Breast epithelium (tissue), 4 donors: ENCODE measurements at regions not wholly inside any gene's neighbourhood (a gene's known extent, or its start where the extent isn't known, plus 50 kb on each side); places are given as distances from the start of the nearest gene placed in this dataset.

Source experiments
- DNase-seq, 2 donors: peaks; one replicate each; pipeline ENCODE4 v3.0.0-alpha.2; 2019; ENCODE audit warnings: low spot score in 2 of 2
- H3K27ac ChIP-seq, 2 donors: fragments of 200-600 bp; sonication (generic) in 1 of 2; one replicate each; pipeline ENCODE4 v1.5.1; 2016 to 2019; ENCODE audit warnings: mild to moderate bottlenecking in 1 of 2
- H3K27me3 ChIP-seq, 2 donors: fragments of 200-600 bp; sonication (generic) in 1 of 2; one replicate each; pipeline versions ENCODE4 v1.5.1 to v1.6.0; 2017 to 2019; ENCODE audit warnings: control low read depth in 1 of 2, mild to moderate bottlenecking in 1 of 2
- H3K36me3 ChIP-seq: fragments of 200-600 bp; one replicate; pipeline ENCODE4 v1.5.1; 2019
- H3K4me1 ChIP-seq, 2 donors: fragments of 200-600 bp; sonication (generic); one replicate each; pipeline ENCODE4 v1.5.1; 2016 to 2019; ENCODE audit warnings: control low read depth in 1 of 2
- H3K4me3 ChIP-seq, 3 donors: fragments of 200-600 bp; sonication (generic); 1 replicate in 2 of 3; 2 replicates in 1 of 3; pipeline ENCODE4 v1.5.1; 2016 to 2019; ENCODE audit warnings: mild to moderate bottlenecking in 3 of 3, moderate library complexity in 2 of 3
- H3K9me3 ChIP-seq, 2 donors: fragments of 200-600 bp; sonication (generic) in 1 of 2; one replicate each; pipeline ENCODE4 v1.5.1; 2016 to 2019; ENCODE audit warnings: control low read depth in 1 of 2
- POLR2A ChIP-seq: fragments of 450-650 bp; IDR thresholded peaks from one replicate; pipeline ENCODE4 v1.6.1; 2016; ENCODE audit warnings: antibody characterized with exemption, mild to moderate bottlenecking, moderate library complexity
- POLR2AphosphoS5 ChIP-seq, 3 donors: sonication (generic); formaldehyde crosslinking; IDR thresholded peaks; one replicate each; pipeline ENCODE4 v1.6.1; 2017; ENCODE audit warnings: antibody characterized with exemption in 3 of 3
- intact Hi-C: fragments of 100-400 bp; cut with DNase I; formaldehyde crosslinking; loops from one replicate; pipeline ENCODE4 v1.15.1; 2023; ENCODE audit warnings: low total_unique reads
- TF ChIP-seq, protein P1 (sequence below), 3 donors: fragments of 450-650 bp; IDR thresholded peaks; one replicate each; pipeline ENCODE4 v1.5.1; 2016 to 2017; ENCODE audit warnings: antibody characterized with exemption in 3 of 3, mild to moderate bottlenecking in 3 of 3, moderate library complexity in 3 of 3

DNA sequence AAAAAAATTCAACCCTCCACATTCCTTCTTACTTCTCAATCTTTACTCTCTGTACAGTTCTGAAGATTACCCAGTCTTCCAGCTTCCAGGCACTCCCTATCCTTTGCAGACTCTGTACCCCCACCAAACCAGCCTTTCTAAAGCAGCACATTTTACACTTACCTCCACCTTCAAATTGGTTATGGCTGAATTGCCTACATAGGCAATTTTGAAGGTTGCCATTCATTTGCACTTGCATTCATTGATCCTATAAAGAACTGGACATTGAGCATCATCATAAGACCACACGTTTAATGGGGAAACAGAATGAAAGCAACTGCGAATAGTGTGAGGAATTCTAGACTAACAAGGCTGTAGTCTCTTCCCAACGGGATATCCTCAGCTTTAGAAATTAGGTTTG lies 233.4 kb downstream of the TRIB2 start:
- Histone ChIP-seq H3K27ac (no peak overlapping the region), H3K4me1 (no peaks in the 10 kb centered on the region), H3K27me3 (no peaks in the 10 kb centered on the region), H3K9me3 (no peaks in the 10 kb centered on the region), H3K36me3 (no peaks in the 10 kb centered on the region), H3K4me3 (no peak overlapping the region)
- TF ChIP-seq POLR2A (no peak), POLR2AphosphoS5 (IDR thresholded peaks at IDR 0.05) (no peak)
- TF ChIP-seq, protein P1, sequence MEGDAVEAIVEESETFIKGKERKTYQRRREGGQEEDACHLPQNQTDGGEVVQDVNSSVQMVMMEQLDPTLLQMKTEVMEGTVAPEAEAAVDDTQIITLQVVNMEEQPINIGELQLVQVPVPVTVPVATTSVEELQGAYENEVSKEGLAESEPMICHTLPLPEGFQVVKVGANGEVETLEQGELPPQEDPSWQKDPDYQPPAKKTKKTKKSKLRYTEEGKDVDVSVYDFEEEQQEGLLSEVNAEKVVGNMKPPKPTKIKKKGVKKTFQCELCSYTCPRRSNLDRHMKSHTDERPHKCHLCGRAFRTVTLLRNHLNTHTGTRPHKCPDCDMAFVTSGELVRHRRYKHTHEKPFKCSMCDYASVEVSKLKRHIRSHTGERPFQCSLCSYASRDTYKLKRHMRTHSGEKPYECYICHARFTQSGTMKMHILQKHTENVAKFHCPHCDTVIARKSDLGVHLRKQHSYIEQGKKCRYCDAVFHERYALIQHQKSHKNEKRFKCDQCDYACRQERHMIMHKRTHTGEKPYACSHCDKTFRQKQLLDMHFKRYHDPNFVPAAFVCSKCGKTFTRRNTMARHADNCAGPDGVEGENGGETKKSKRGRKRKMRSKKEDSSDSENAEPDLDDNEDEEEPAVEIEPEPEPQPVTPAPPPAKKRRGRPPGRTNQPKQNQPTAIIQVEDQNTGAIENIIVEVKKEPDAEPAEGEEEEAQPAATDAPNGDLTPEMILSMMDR (IDR thresholded peaks at IDR 0.05) = no peak
- intact Hi-C loops = no loop called here
- DNase-seq = no peak

DNA sequence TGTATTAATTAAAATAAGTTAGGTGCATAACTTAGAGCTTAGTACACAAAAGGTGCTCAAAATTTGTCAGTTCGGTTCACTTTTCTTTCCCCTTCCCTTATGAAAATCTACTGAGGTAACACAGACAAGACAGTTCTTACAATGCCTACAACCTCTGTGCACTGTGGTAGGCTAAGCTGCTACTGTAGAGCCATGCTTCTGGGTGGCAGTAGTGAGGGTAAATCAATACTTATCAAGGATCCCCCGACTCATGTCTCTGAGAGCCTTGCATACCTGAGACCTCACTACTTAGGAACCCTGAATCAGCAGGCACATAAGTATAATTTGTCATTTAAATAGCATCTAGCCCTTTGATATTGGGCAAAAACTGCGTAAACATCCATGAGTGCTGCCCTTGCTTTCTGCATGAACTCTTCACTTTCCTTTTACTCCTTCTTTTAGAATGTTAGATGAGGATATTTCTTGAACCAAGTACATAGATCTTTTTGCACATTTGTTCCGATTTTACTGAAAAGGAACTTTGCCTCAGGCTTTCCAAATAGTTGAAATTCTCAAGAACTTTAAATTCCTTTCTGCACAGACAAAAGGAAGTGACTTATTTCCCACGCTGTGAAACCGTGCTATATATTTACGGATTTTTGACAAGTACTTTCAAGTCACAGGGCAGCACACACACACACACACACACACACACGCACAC lies 234.4 kb downstream of the TRIB2 start:
- TF ChIP-seq, protein P1 (IDR thresholded peaks at IDR 0.05) = no peak
- TF ChIP-seq POLR2A = no peak
- TF ChIP-seq POLR2AphosphoS5 (IDR thresholded peaks at IDR 0.05) = no peak
- intact Hi-C loops = no loop called here
- H3K36me3 ChIP-seq = no peaks in the 10 kb centered on the region
- DNase-seq = no peak
- no peaks in the 10 kb centered on the region for H3K27me3 ChIP-seq
- no peak overlapping the region for H3K27ac ChIP-seq
- H3K9me3 ChIP-seq = no peaks in the 10 kb centered on the region
- H3K4me1 ChIP-seq = no peaks in the 10 kb centered on the region
- H3K4me3 ChIP-seq = no peak overlapping the region

DNA sequence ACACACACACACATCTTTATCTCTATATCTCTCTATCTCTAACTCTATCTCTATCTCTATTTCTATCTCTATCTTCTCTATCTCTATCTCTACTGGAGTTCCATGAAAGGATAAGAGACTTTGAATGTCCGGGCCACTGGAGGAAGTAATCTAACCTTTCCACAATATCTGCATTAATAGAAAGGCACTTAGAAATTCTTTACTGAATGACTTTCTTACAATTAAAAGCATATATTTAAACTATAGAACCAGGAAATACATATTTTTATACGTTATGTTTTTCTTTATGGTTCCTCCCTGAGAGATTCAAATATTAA lies 234.9 kb downstream of the TRIB2 start:
- DNase-seq = no peak
- intact Hi-C loops = no loop called here
- TF ChIP-seq, protein P1 (IDR thresholded peaks at IDR 0.05) = no peak
- TF ChIP-seq POLR2A = no peak
- TF ChIP-seq POLR2AphosphoS5 (IDR thresholded peaks at IDR 0.05) = no peak
- Histone ChIP-seq H3K4me3 (no peak overlapping the region), H3K4me1 (no peaks in the 10 kb centered on the region), H3K36me3 (no peaks in the 10 kb centered on the region), H3K9me3 (no peaks in the 10 kb centered on the region), H3K27me3 (no peaks in the 10 kb centered on the region), H3K27ac (no peak overlapping the region)

DNA sequence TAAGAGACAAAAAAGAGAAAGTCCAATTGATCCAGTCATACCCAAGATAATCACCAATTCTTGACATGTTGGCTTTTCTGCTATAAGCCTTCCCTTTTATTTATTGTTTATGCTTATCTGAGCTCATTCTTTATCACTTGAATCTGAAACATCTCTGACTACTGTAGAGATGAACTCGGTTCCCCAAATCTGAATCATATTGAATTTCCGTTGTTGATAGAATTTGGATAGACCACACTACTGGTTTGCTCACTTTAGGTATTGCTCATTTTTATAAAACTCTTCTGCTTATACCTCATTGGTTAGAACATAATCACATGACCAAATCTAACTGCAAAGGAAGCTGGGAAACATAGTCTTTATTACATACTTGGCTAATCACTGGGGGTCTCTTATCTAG lies 236.9 kb downstream of the TRIB2 start:
- H3K4me1 ChIP-seq = no peaks in the 10 kb centered on the region
- intact Hi-C loops = no loop called here
- no peaks in the 10 kb centered on the region for H3K9me3 ChIP-seq
- H3K27ac ChIP-seq = no peak overlapping the region
- no peaks in the 10 kb centered on the region for H3K27me3 ChIP-seq
- no peak overlapping the region for H3K4me3 ChIP-seq
- no peak for TF ChIP-seq POLR2AphosphoS5 (IDR thresholded peaks at IDR 0.05)
- no peak for DNase-seq
- H3K36me3 ChIP-seq = no peaks in the 10 kb centered on the region

DNA sequence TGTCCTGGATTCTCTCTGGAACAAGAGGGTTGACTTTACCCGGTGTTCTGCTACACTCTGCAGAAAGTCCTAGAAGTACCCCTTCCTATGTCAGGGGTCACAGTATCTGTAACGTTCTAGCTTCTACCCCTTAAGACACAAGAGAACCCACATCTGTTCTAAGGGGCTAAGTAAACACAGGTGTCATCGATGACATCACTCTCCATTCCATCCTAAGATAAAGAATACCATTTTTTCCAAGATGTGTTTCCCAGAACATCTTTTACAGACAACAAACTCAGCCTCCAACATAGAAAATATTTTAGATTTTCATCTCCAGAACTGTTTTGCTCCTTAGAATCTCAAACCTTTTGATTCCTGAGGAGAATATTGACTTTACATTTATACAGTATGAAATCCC lies 239.1 kb downstream of the TRIB2 start:
- intact Hi-C loops = no loop called here
- H3K4me3 ChIP-seq = no peak overlapping the region
- no peaks in the 10 kb centered on the region for H3K27me3 ChIP-seq
- H3K27ac ChIP-seq = no peak overlapping the region
- no peaks in the 10 kb centered on the region for H3K4me1 ChIP-seq
- H3K9me3 ChIP-seq = no peaks in the 10 kb centered on the region
- H3K36me3 ChIP-seq = no peaks in the 10 kb centered on the region
- TF ChIP-seq POLR2A = no peak
- TF ChIP-seq, protein P1 (IDR thresholded peaks at IDR 0.05) = no peak
- DNase-seq = no peak

DNA sequence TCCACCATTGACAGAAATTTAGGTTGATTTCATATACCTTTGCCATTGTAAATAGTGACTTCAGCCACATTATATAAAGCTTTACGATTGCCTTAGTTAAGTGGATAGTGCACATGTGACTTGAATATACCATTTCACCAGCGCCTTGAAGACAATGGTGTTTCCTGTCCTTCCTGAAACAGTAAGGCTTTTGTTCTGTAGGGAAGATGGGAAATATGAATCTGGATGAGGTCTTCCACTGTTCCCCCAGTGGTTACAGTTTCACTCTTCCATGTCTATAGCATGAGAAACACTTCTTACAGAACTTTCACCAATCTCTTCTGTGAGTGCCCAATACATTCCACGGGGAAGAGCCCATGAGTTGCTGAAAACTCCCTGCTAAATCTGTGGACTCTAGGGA lies 240.5 kb downstream of the TRIB2 start:
- Histone ChIP-seq H3K27ac (no peak overlapping the region), H3K9me3 (no peaks in the 10 kb centered on the region), H3K4me3 (no peak overlapping the region), H3K36me3 (no peaks in the 10 kb centered on the region), H3K27me3 (no peaks in the 10 kb centered on the region), H3K4me1 (no peaks in the 10 kb centered on the region)
- intact Hi-C loops = no loop called here
- TF ChIP-seq, protein P1 (IDR thresholded peaks at IDR 0.05) = no peak
- TF ChIP-seq POLR2A (no peak), POLR2AphosphoS5 (IDR thresholded peaks at IDR 0.05) (no peak)
- no peak for DNase-seq
